Lung (tissue), 11 donors: ENCODE measurements at regions not wholly inside any gene's neighbourhood (a gene's known extent, or its start where the extent isn't known, plus 50 kb on each side); places are given as distances from the start of the nearest gene placed in this dataset.
"Not testable (repeated sequence)": the region's sequence is repeated elsewhere in the genome, so short reads cannot be mapped to it uniquely, and the experiment has no call there.

ENCODE experiments used
- ATAC-seq: fragments of 200-7000 bp; cut with Tn5 transposase; one replicate; pipeline ENCODE4 v1.9.1; 2020; ENCODE audit warnings: moderate number of reproducible peaks; ENCODE audit not compliant: insufficient read depth, low FRiP score
- DNase-seq, 3 donors: peaks; one replicate each; pipeline ENCODE4 v3.0.0-alpha.2; 2013 to 2017
- H3K27ac ChIP-seq, 2 donors: one replicate each; pipeline ENCODE4 v1.5.1; 2013; ENCODE audit warnings: mild to moderate bottlenecking in 2 of 2, moderate library complexity in 2 of 2, control low read depth in 1 of 2, inconsistent platforms in 1 of 2, low read depth in 1 of 2, low read length in 1 of 2
- H3K27me3 ChIP-seq, 3 donors: one replicate each; pipeline ENCODE4 v1.5.1; 2013; ENCODE audit warnings: low read length in 2 of 3; ENCODE audit not compliant: control insufficient read depth in 3 of 3, insufficient read depth in 3 of 3
- H3K36me3 ChIP-seq, 4 donors: one replicate each; pipeline ENCODE4 v1.5.1; 2013; ENCODE audit warnings: low read length in 4 of 4, mild to moderate bottlenecking in 1 of 4, moderate library complexity in 1 of 4; ENCODE audit not compliant: control insufficient read depth in 4 of 4, insufficient read depth in 4 of 4
- H3K4me1 ChIP-seq, 5 donors: one replicate each; pipeline ENCODE4 v1.5.1; 2013; ENCODE audit warnings: low read length in 5 of 5, mild to moderate bottlenecking in 2 of 5, moderate library complexity in 1 of 5; ENCODE audit not compliant: control insufficient read depth in 5 of 5, insufficient read depth in 5 of 5
- H3K4me3 ChIP-seq: one replicate; pipeline ENCODE4 v1.5.1; 2013; ENCODE audit warnings: mild to moderate bottlenecking, control low read depth, moderate library complexity
- H3K9ac ChIP-seq, 2 donors: one replicate each; pipeline ENCODE4 v1.5.1; 2013; ENCODE audit warnings: low read length in 2 of 2, control low read depth in 1 of 2; ENCODE audit not compliant: insufficient read depth in 1 of 2
- H3K9me3 ChIP-seq, 4 donors: one replicate each; pipeline ENCODE4 v1.5.1; 2013; ENCODE audit warnings: low read length in 3 of 4, mild to moderate bottlenecking in 1 of 4, moderate library complexity in 1 of 4; ENCODE audit not compliant: control insufficient read depth in 4 of 4, insufficient read depth in 3 of 4
- WGBS, 2 donors: extraction: QIAGEN DNeasy Blood & Tissue Kit; methylation state at CpG; one replicate each; pipeline ENCODE4 v1.1.7; 2013; 5-methylcytosine and 5-hydroxymethylcytosine counted together
- TF ChIP-seq, protein P1 (sequence below): IDR thresholded peaks from 2 replicates; pipeline ENCODE4 v1.5.1; 2012; ENCODE audit warnings: mild to moderate bottlenecking; ENCODE audit errors: control extremely low read depth, extremely low read depth
- donor health status: control.
- donor health status: control.
- donor health status: Bipolar disorder and iron deficiency.
- donor health status: healthy.
- donor health status: DM: yes; HTN: yes; CAD: no.

GRCh38 chr1:201732351-201732750 lies 96.6 kb upstream of the IPO9 start:
- H3K4me1 ChIP-seq, result peaks cover 3 to 38% (median 15%) of the 10 kb centered on the region in 5 donors
- H3K9ac ChIP-seq, result no peak overlapping the region
- TF ChIP-seq, protein P1, sequence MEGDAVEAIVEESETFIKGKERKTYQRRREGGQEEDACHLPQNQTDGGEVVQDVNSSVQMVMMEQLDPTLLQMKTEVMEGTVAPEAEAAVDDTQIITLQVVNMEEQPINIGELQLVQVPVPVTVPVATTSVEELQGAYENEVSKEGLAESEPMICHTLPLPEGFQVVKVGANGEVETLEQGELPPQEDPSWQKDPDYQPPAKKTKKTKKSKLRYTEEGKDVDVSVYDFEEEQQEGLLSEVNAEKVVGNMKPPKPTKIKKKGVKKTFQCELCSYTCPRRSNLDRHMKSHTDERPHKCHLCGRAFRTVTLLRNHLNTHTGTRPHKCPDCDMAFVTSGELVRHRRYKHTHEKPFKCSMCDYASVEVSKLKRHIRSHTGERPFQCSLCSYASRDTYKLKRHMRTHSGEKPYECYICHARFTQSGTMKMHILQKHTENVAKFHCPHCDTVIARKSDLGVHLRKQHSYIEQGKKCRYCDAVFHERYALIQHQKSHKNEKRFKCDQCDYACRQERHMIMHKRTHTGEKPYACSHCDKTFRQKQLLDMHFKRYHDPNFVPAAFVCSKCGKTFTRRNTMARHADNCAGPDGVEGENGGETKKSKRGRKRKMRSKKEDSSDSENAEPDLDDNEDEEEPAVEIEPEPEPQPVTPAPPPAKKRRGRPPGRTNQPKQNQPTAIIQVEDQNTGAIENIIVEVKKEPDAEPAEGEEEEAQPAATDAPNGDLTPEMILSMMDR, result no peak
- ATAC-seq, result no peak
- no peak for DNase-seq
- no peaks in the 10 kb centered on the region for H3K9me3 ChIP-seq
- H3K36me3 ChIP-seq, result no peaks in the 10 kb centered on the region
- H3K4me3 ChIP-seq, result no peak overlapping the region
- 88 to 90% methylated on average over 2 of the region's 2 CpGs for WGBS, 2 donors
- H3K27ac ChIP-seq, result peak overlapping the region in 1 of 2 donors; percentile 77
- no peaks in the 10 kb centered on the region for H3K27me3 ChIP-seq

DNA sequence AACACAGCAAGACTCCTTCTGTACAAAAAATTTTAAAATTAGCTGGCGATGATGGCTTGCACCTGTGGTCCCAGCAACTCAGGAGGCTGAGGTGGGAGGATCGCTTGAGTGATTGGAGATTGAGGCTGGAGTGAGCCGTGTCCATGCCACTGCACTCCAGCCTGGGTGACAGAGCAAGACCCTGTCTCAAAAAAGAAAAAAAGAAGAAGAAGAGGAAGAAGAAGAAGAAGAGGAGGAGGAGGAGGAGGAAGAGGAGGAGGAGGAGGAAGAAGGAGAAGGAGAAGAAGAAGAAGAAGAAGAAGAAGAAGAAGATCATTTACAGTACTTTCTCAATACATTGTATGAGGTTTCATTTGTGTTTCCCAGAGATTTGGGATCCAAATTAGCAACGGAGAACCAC lies 94.7 kb upstream of the IPO9 start:
- 73 to 87% methylated on average over 4 of the region's 4 CpGs for WGBS, 2 donors

GRCh38 chr1:201734786-201735185 lies 94.2 kb upstream of the IPO9 start:
- no peak overlapping the region for H3K27ac ChIP-seq
- TF ChIP-seq, protein P1, result no peak
- H3K9me3 ChIP-seq, result no peaks in the 10 kb centered on the region
- no peaks in the 10 kb centered on the region for H3K27me3 ChIP-seq
- DNase-seq (peak in 1 of 3 donors; percentile 42), ATAC-seq (no peak)
- no peaks in the 10 kb centered on the region for H3K36me3 ChIP-seq
- H3K4me3 ChIP-seq, result no peak overlapping the region
- H3K4me1 ChIP-seq, result peaks cover 0 to 60% (median 32%) of the 10 kb centered on the region in 5 donors
- H3K9ac ChIP-seq, result no peak overlapping the region
- 49 to 69% methylated on average over 2 of the region's 2 CpGs for WGBS, 2 donors

More for the DNA sequence above, 94.7 kb upstream of the IPO9 start:
- H3K9me3 ChIP-seq, H3K27me3 ChIP-seq, DNase-seq, H3K9ac ChIP-seq, H3K36me3 ChIP-seq, H3K27ac ChIP-seq, ATAC-seq, H3K4me3 ChIP-seq: not testable (repeated sequence)
- H3K4me1 ChIP-seq, result peaks cover 0 to 57% (median 30%) of the 10 kb centered on the region in 5 donors

DNA sequence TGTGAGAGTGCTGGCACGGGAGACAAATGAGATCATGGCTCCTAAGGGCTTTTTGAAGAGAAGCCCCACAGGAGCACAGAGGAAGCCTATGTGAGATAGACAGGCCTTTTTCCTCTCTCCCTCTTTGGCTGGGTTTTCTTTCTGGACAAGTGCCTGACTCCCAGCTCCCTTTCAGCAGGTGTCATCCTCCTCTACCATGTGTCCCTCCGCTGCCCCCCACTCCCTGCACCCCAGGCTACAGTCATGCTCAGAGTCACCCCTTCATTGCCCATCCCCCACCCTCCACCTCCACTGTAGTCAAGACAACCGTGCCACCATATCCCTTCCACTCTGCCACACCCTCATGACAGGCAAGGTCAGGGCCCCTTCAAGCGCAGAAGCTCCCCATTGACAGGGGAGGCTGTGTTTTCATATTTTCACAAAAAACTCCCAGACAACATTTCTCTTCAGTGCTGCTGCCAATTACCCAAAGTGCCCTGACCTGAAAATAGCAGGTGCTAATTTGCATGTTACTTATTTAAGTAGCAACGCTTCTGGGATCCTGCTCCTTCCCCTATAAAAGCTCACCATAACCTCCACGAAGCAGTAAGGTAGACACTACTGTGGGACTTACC lies 92.1 kb upstream of the IPO9 start:
- TF ChIP-seq, protein P1, result no peak
- 70 to 77% methylated on average over 6 of the region's 6 CpGs for WGBS, 2 donors
- Histone ChIP-seq H3K27me3 (no peaks in the 10 kb centered on the region), H3K36me3 (no peaks in the 10 kb centered on the region), H3K4me3 (no peak overlapping the region), H3K9me3 (no peaks in the 10 kb centered on the region), H3K27ac (peak overlapping the region in 1 of 2 donors; percentile 90), H3K4me1 (peaks cover 2 to 63% (median 24%) of the 10 kb centered on the region in 5 donors), H3K9ac (no peak overlapping the region)
- ATAC-seq (no peak), DNase-seq (no peak)
